CD4-positive, alpha-beta T cell treated with Interleukin-4 for 1 hour (primary cell): ENCODE measurements at regions not wholly inside any gene's neighbourhood (a gene's known extent, or its start where the extent isn't known, plus 50 kb on each side); places are given as distances from the start of the nearest gene placed in this dataset.
"Not testable (repeated sequence)": the region's sequence is repeated elsewhere in the genome, so short reads cannot be mapped to it uniquely, and the experiment has no call there.

Experiments
- DNase-seq, 2 donors: peaks; one replicate each; pipeline ENCODE4 v3.0.0-alpha.2; 2020 to 2022

- DNase-seq: no peak
Observed at GRCh38 chr14:45699471-45699870, 446.5 kb upstream of the MIS18BP1 start.

DNA sequence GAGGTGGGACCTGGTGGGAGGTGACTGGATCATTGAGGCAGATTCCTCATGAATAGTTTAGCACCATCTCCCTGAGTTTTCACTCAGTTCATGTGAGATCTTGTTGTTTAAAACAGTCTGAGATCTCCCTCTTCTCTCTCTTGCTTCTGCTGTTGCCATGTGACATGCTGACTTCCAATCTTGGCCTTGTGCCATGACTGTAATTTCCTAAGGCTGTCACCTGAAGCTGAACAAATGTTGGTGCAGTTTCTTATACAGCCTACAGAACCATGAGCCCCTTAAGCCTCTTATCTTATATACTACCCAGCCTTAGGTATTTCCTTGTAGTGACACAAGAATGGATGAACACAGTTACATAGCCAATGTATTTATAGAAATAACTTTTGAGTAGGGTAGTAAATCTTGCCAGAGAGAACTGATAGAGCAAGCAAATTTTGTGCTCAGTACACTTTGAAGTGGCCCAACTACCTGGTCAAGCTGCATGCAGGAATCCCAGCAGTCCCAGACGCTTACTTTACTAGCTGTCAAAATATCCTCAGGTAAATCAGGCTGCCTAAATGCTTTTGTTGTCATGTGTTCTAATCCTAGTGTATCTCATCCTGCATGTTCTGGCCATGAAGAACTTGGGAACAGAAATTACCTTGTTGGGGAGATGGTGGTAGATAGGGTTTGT, 445.6 kb upstream of the MIS18BP1 start:
- no peak for DNase-seq

DNA sequence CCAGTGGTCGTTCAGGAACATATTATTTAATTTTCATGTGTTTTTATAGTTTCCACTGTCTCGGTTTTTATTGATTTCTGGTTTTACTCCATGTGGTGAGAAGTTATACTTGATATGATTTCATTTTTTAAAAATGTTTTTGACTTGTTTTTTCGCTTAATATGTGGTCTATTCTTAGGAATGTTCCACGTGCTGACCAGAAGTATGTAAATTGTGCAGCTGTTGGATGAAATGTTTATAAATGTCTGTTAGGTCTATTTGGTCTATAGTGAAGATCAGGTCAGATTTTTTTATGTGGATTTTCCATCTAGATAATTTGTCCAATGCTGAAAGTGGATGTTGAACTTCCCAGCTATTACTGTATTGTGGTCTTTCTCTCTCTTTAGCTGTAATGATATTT, 433.8 kb upstream of the MIS18BP1 start:
- DNase-seq: no peak

- no peak for DNase-seq
Observed at GRCh38 chr14:45680531-45680930, 427.5 kb upstream of the MIS18BP1 start.

- no peak for DNase-seq
Observed at GRCh38 chr14:45679853-45680252, 426.9 kb upstream of the MIS18BP1 start.

DNA sequence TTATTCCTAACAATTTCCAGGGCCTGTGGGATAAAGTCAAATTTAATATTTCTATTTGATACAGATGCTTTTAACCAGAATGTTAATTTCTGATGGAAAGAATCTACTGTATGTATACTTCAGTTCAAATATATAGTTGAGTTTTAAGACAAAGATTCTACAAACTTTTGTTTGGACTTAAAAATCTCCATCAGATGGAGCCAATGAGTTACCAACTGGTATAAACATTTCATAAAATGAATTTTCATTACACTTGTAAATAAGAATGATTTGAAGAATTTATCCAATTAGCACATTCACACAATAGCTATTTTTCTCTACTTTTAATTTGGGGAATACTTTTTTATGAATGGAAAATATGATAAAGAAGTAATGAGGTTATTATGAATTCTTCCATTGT, 425.2 kb upstream of the MIS18BP1 start:
- no peak for DNase-seq

- no peak for DNase-seq
Observed at GRCh38 chr14:45673420-45673819, 420.4 kb upstream of the MIS18BP1 start.

- DNase-seq: no peak
Observed at GRCh38 chr14:45664668-45665356, 411.8 kb upstream of the MIS18BP1 start.

GRCh38 chr14:45658917-45659299, 405.9 kb upstream of the MIS18BP1 start:
- DNase-seq: no peak

- DNase-seq: no peak
Observed at GRCh38 chr14:45658226-45658916, 405.4 kb upstream of the MIS18BP1 start.

GRCh38 chr14:45651890-45652289, 398.9 kb upstream of the MIS18BP1 start:
- no peak for DNase-seq

- no peak for DNase-seq
Observed at GRCh38 chr14:45650754-45651153, 397.8 kb upstream of the MIS18BP1 start.

- no peak for DNase-seq
Observed at GRCh38 chr14:45649051-45649450, 396.0 kb upstream of the MIS18BP1 start.

DNA sequence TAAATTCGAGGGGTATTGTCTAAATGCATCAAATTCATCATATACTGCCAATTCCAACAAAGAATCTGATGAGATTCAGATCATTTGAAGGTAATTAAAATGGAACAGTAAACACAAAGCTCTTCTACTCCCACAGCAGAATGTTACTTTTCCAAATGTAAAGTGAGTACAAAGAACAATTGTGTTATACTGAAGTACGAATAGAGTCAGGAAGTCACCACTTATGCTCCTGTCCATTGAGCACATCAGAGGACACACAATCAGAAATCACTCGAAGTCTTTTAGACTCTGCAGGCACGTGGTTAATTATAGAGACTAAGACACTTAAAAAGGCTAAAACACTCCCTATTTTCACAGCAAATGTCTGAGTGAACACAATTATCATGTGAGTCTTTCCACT, 388.5 kb upstream of the MIS18BP1 start:
- no peak for DNase-seq

- not testable (repeated sequence) for DNase-seq
Observed at GRCh38 chr14:45634651-45635441, 381.8 kb upstream of the MIS18BP1 start.

GRCh38 chr14:45633220-45633984, 380.4 kb upstream of the MIS18BP1 start:
- DNase-seq: no peak

GRCh38 chr14:45621731-45622130, 368.7 kb upstream of the MIS18BP1 start:
- no peak for DNase-seq

DNA sequence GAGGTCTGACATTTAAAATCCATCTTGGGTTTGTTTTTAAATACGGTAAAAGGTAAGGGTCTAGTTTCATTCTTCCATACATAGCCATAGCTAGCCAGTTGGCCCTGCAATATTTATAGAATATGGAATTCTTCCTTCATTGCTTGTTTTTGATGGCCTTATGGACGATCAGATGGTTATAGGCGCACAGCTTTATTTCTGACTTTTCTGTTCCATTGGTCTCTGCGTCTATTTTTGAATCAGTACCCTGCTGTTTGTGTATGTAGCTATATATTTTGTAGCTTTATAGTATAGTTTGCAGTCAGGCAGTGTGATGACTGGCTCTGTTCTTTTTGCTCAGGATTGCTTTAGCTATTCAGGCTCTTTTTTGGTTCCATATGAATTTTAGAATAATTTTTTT, 366.8 kb upstream of the MIS18BP1 start:
- DNase-seq: no peak

DNA sequence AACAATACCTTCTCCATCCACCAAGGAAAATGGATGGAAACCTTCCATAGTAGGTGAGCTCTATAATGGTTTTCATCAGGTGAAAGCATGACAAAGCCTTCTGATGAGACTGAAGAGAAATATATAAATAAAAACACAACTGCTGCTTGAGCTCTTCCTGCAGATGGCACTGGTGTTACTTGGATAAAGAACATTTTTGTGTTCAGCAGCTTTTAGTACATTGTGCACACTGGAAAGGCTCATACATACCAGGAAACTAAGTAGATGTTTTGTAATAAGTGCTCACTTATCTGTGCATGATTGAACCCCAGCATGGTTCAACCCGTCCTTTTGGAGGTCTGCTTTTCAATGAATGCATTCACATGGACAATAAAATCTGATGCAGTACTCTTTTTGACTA, 357.3 kb upstream of the MIS18BP1 start:
- no peak for DNase-seq

GRCh38 chr14:45587142-45587541, 334.1 kb upstream of the MIS18BP1 start:
- no peak for DNase-seq

GRCh38 chr14:45559626-45560025, 306.6 kb upstream of the MIS18BP1 start:
- no peak for DNase-seq

GRCh38 chr14:45558183-45558582, 305.2 kb upstream of the MIS18BP1 start:
- DNase-seq: no peak

DNA sequence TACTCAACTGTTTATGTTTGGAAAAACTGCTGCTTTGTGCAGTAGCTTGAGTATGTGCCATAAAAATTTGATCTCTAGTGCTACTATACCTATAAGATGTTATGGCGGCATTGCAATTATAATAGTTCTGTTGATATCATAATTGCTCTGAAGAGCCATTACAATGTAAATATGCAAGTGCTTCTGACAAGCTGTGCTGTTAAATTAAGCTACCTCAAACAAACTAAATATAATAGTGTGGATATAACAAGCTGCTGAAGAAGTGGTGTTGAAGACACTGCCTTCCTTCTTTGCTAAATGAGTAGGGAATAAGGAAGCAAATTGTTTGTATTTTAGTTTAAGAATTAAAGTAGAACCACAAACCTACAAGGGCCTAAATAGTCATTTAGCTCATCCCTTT, 301.0 kb upstream of the MIS18BP1 start:
- no peak for DNase-seq
